Progenitor cell of endocrine pancreas (in vitro differentiated cells): ENCODE measurements at regions not wholly inside any gene's neighbourhood (a gene's known extent, or its start where the extent isn't known, plus 50 kb on each side); places are given as distances from the start of the nearest gene placed in this dataset.

Experiments used
- DNase-seq: peaks from one replicate; pipeline ENCODE4 v3.0.0; 2021; ENCODE audit warnings: low spot score; ENCODE audit not compliant: unreplicated experiment
- H3K27ac Mint-ChIP-seq: 2 replicates; pipeline ENCODE4 v1.8.0; 2021; ENCODE audit warnings: mild to moderate bottlenecking, moderate library complexity, mixed read lengths
- H3K27me3 Mint-ChIP-seq: 2 replicates; pipeline ENCODE4 v1.8.0; 2021; ENCODE audit warnings: mixed read lengths
- H3K36me3 Mint-ChIP-seq: 2 replicates; pipeline ENCODE4 v1.8.0; 2022; ENCODE audit warnings: mixed read lengths; ENCODE audit not compliant: insufficient read depth
- H3K4me1 Mint-ChIP-seq: 2 replicates; pipeline ENCODE4 v1.8.0; 2021; ENCODE audit warnings: low read depth, mixed read lengths
- H3K4me3 Mint-ChIP-seq: 2 replicates; pipeline ENCODE4 v1.8.0; 2021; ENCODE audit warnings: low read depth, mild to moderate bottlenecking, moderate library complexity, mixed read lengths
- H3K9me3 Mint-ChIP-seq: 2 replicates; pipeline ENCODE4 v1.8.0; 2021; ENCODE audit warnings: low read depth, mixed read lengths
- CTCF ChIP-seq: fragments of 200-600 bp; sonication (generic); IDR thresholded peaks from one replicate; pipeline ENCODE4 v1.5.0; 2021; ENCODE audit warnings: antibody characterized with exemption, mild to moderate bottlenecking; ENCODE audit not compliant: unreplicated experiment

- H3K27me3 Mint-ChIP-seq = peaks cover 89% of the 10 kb centered on the region
- no peak for DNase-seq
- no peaks in the 10 kb centered on the region for H3K4me1 Mint-ChIP-seq
- H3K4me3 Mint-ChIP-seq = peak overlapping the region; percentile 7
- H3K9me3 Mint-ChIP-seq = peaks cover 5% of the 10 kb centered on the region
- H3K27ac Mint-ChIP-seq = no peak overlapping the region
- no peaks in the 10 kb centered on the region for H3K36me3 Mint-ChIP-seq
- TF ChIP-seq CTCF = no peak
These were observed 221.0 kb upstream of the IGF1R start for GRCh38 chr15:98427321-98427720.

DNA sequence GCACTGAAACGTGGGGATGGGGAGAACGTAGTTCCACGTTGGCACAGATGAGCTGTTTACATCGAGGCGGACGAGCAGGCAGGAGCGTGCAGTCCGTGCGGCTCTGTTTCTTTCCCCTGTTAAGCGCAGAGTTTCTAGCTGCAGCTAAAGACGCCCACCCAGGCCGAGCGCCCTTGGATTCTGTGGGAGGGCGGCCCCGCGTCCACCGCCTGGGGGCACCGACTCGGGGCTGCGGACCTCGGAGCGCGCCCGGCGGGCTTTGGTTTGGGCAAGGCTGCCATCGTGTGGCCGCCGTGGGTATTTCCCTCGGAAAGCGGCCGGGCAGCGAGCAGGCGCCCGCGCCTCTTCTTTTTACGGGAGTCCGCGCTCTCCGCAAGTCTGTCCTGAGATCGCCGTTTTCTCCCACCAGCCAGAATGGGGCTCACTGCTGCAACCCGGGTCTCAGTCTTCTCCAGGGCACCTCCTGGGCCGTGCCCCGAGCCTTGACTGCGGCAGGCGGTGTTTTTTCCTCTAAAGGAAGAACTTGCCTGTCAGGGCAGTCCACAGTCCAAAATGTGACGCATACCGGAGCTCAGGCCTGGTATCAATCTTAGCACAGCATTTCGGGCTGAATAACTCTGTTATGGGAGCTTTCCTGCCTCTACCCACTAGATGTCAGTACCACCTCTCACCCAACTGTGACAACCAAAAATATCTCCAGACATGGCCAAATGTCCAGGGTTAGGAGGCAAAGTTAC, 219.9 kb upstream of the IGF1R start:
- Mint-ChIP-seq H3K27ac (no peak overlapping the region), H3K9me3 (peaks cover 5% of the 10 kb centered on the region), H3K4me3 (peak overlapping the region; percentile 63), H3K36me3 (no peaks in the 10 kb centered on the region), H3K27me3 (peaks cover 80% of the 10 kb centered on the region), H3K4me1 (no peaks in the 10 kb centered on the region)
- DNase-seq = peak; percentile 83
- TF ChIP-seq CTCF = peak; percentile 90

DNA sequence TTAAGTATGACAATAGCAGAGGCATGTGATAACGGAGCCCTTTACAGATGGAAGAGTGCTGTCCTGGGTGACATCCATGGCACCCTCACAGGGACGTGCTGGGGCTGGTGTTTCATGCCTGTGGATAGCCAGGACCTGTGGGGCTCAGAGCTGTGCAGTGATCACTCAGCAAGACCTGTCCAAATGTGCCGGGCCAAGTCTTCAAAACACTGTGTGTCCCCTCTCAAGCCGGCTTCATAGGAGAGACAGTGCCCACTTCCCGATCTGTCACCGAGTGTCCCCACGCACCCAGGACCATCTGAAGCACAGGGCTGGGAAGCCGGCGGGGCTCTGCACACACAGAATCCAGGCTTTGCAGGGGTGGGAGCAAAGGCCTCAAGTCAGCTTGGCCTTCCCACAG, 217.2 kb upstream of the IGF1R start:
- DNase-seq = no peak
- Mint-ChIP-seq H3K27me3 (peaks cover 58% of the 10 kb centered on the region), H3K9me3 (peaks cover 5% of the 10 kb centered on the region), H3K4me3 (no peak overlapping the region), H3K27ac (no peak overlapping the region), H3K36me3 (no peaks in the 10 kb centered on the region), H3K4me1 (no peaks in the 10 kb centered on the region)
- no peak for TF ChIP-seq CTCF

GRCh38 chr15:98433346-98433745, 215.0 kb upstream of the IGF1R start:
- peaks cover 43% of the 10 kb centered on the region for H3K27me3 Mint-ChIP-seq
- H3K4me1 Mint-ChIP-seq = no peaks in the 10 kb centered on the region
- DNase-seq = no peak
- peaks cover 10% of the 10 kb centered on the region for H3K9me3 Mint-ChIP-seq
- TF ChIP-seq CTCF = no peak
- H3K27ac Mint-ChIP-seq = no peak overlapping the region
- H3K36me3 Mint-ChIP-seq = no peaks in the 10 kb centered on the region
- no peak overlapping the region for H3K4me3 Mint-ChIP-seq

- no peak overlapping the region for H3K27ac Mint-ChIP-seq
- no peaks in the 10 kb centered on the region for H3K36me3 Mint-ChIP-seq
- TF ChIP-seq CTCF = no peak
- H3K9me3 Mint-ChIP-seq = peaks cover 10% of the 10 kb centered on the region
- no peak overlapping the region for H3K4me3 Mint-ChIP-seq
- peaks cover 40% of the 10 kb centered on the region for H3K27me3 Mint-ChIP-seq
- no peaks in the 10 kb centered on the region for H3K4me1 Mint-ChIP-seq
- no peak for DNase-seq
These were observed 214.5 kb upstream of the IGF1R start for GRCh38 chr15:98433856-98434255.
